ENCODE measurements at regions not wholly inside any gene's neighbourhood (a gene's known extent, or its start where the extent isn't known, plus 50 kb on each side); places are given as distances from the start of the nearest gene placed in this dataset.

GRCh38 chr5:63811961-63812360, 150.3 kb downstream of the HTR1A start:
- no peak for TF ChIP-seq CTCF (IDR thresholded peaks at IDR 0.05; ENCODE audit: low read length)
- TF ChIP-seq EZH2 (IDR thresholded peaks at IDR 0.05; ENCODE audit: borderline replicate concordance, low read length) = no peak

Data from OCI-LY1 (cell line).